Heart left ventricle (tissue), 13 donors: ENCODE measurements at regions not wholly inside any gene's neighbourhood (a gene's known extent, or its start where the extent isn't known, plus 50 kb on each side); places are given as distances from the start of the nearest gene placed in this dataset.

Experiments
- CTCF ChIP-seq, 12 donors: fragments of 200-600 bp; sonication (generic) in 4 of 12; IDR thresholded peaks; one replicate each; pipeline versions ENCODE4 v1.5.0 to v1.8.0; 2018 to 2022; ENCODE audit warnings: antibody characterized with exemption in 12 of 12, mild to moderate bottlenecking in 5 of 12
- POLR2A ChIP-seq, 2 donors: fragments of 450-650 bp; IDR thresholded peaks; one replicate each; pipeline ENCODE4 v1.6.1; 2017; ENCODE audit warnings: antibody characterized with exemption in 2 of 2, mild to moderate bottlenecking in 2 of 2, moderate library complexity in 2 of 2
- donor health status: ischemic (EF 13 %, LVEDD 7.1; RV severe dilation, severe dysfunction).
- donor health status: DM: no; HTN: yes; CAD: no.
- donor health status: DM: no; HTN: no; CAD: no.
- donor health status: ischemic (EF 25% LVEDD 6.9; RV normal size, moderate dysfunction).
- donor health status: ischemic (EF 25% LVEDD 5.7; RV mildly dilated, moderate dysfunction).
- donor health status: ischemic (EF 35%, LVEDD 5.7; RV mildly dilated, moderate dysfunction).
- donor health status: nonischemic (EF 11% LVEDD 7.7; RV severe dilation, severe dysfunction).
- donor health status: DM: yes; HTN: yes; CAD: no.
- donor health status: PGD.
- donor health status: ischemic (EF 29% LVEDD 5.4; RV normal size, mild dysfunction).
- donor health status: nonischemic (EF 23%, LVEDD 6.1; RV moderate dilation, normal function).

- TF ChIP-seq CTCF (IDR thresholded peaks at IDR 0.05) (no peak), POLR2A (IDR thresholded peaks at IDR 0.05) (no peak)
Observed at GRCh38 chr5:74935752-74936091, 69.5 kb upstream of the FAM169A start.
